ENCODE measurements at regions not wholly inside any gene's neighbourhood (a gene's known extent, or its start where the extent isn't known, plus 50 kb on each side); places are given as distances from the start of the nearest gene placed in this dataset.

GRCh38 chr2:215654148-215654819 lies 218.4 kb upstream of the FN1 start:
- no peak for DNase-seq (ENCODE audit: low read depth, low spot score)
- Histone ChIP-seq H3K27ac (ENCODE audit: control insufficient read depth, insufficient read depth) (no peak overlapping the region), H3K36me3 (ENCODE audit: control insufficient read depth in 2 of 2, insufficient read depth in 2 of 2, low read length in 1 of 2) (no peaks in the 10 kb centered on the region), H3K27me3 (replicated peaks in 1 of 2; ENCODE audit: control insufficient read depth in 2 of 2, insufficient read depth in 2 of 2, low read length in 1 of 2) (no peaks in the 10 kb centered on the region), H3K4me2 (ENCODE audit: control insufficient read depth, insufficient read depth) (no peak overlapping the region), H4K20me1 (ENCODE audit: control insufficient read depth, insufficient read depth) (no peaks in the 10 kb centered on the region), H3K4me1 (ENCODE audit: control insufficient read depth, insufficient read depth, low read length) (no peaks in the 10 kb centered on the region), H2AFZ (ENCODE audit: control insufficient read depth, low read depth, low read length) (no peak overlapping the region), H3K9ac (ENCODE audit: control insufficient read depth, insufficient read depth, low read length) (no peak overlapping the region), H3K4me3 (no peak overlapping the region), H3K9me3 (replicated peaks; ENCODE audit: control insufficient read depth, insufficient read depth, low read length) (no peaks in the 10 kb centered on the region), H3K79me2 (ENCODE audit: control insufficient read depth, insufficient read depth, low read length) (no peaks in the 10 kb centered on the region)
- intact Hi-C loops (cut with micrococcal nuclease; ENCODE audit: unreplicated experiment): no loop called here
- ChIA-PET SMC1A (ENCODE audit: uncharacterized antibody, unreplicated experiment) (interaction anchor here (0.7 to 2.2 kb wide), 6 partner anchors 8 to 87 kb away, joined by 3 to 7 read pairs (median 5); no protein-coding TSS in a partner anchor), RAD21 (ENCODE audit: unreplicated experiment) (no interaction called here), CTCF (interaction anchor here (0.7 to 1.8 kb wide), 4 partner anchors 11 to 277 kb away, joined by 3 to 4 read pairs (median 3); no protein-coding TSS in a partner anchor), POLR2A (no interaction called here)
- BruUV-seq (replicated peaks): no TSS peak
- in situ Hi-C loops (cut with MboI): no loop called here
- no peak for ATAC-seq
- WGBS (ENCODE audit: insufficient coverage, insufficient replicate concordance, low lambda C conversion rate, missing lambda C conversion rate): 28% methylated on average over 7 of the region's 7 CpGs
- FAIRE-seq: no peak
- TF ChIP-seq TCF3 (IDR thresholded peaks at IDR 0.05; ENCODE audit: borderline replicate concordance, insufficient read depth, low read depth, low read length) (no peak), EED (IDR thresholded peaks at IDR 0.05; ENCODE audit: low read depth) (no peak), TARDBP (IDR thresholded peaks at IDR 0.05; ENCODE audit: borderline replicate concordance) (no peak), HSF1 (IDR thresholded peaks at IDR 0.05; ENCODE audit: low read depth, low read length) (no peak), TBL1XR1 (IDR thresholded peaks at IDR 0.05; ENCODE audit: low read depth, low read length) (no peak), ZNF592 (IDR thresholded peaks at IDR 0.05) (no peak), IRF5 (IDR thresholded peaks at IDR 0.05; ENCODE audit: borderline replicate concordance) (no peak), E4F1 (IDR thresholded peaks at IDR 0.05; ENCODE audit: borderline replicate concordance, partially characterized antibody) (no peak), EZH2 (IDR thresholded peaks at IDR 0.05; ENCODE audit: borderline replicate concordance, control insufficient read depth, low read depth, low read length) (no peak), SIN3A (IDR thresholded peaks at IDR 0.05; ENCODE audit: low read depth, low read length) (no peak), CREB1 (IDR thresholded peaks at IDR 0.05; ENCODE audit: low read depth) (no peak), ZBED1 (IDR thresholded peaks at IDR 0.05; ENCODE audit: borderline replicate concordance) (no peak), POU2F2 (IDR thresholded peaks at IDR 0.05; ENCODE audit: borderline replicate concordance, low read depth, low read length) (no peak), KAT2A (conservative IDR thresholded peaks at IDR 0.05; ENCODE audit: control insufficient read depth, low read depth, low read length) (no peak), CBX3 (IDR thresholded peaks at IDR 0.05; ENCODE audit: borderline replicate concordance, low read depth) (no peak)
